GM19023 (cell line): ENCODE measurements at regions not wholly inside any gene's neighbourhood (a gene's known extent, or its start where the extent isn't known, plus 50 kb on each side); places are given as distances from the start of the nearest gene placed in this dataset.
"Not testable (repeated sequence)": the region's sequence is repeated elsewhere in the genome, so short reads cannot be mapped to it uniquely, and the experiment has no call there.

Source experiments
- ATAC-seq: cut with Tn5 transposase; IDR thresholded peaks from one replicate; pipeline ENCODE4 v1.9.1; 2021; ENCODE audit warnings: mild to moderate bottlenecking, moderate library complexity; ENCODE audit not compliant: unreplicated experiment

DNA sequence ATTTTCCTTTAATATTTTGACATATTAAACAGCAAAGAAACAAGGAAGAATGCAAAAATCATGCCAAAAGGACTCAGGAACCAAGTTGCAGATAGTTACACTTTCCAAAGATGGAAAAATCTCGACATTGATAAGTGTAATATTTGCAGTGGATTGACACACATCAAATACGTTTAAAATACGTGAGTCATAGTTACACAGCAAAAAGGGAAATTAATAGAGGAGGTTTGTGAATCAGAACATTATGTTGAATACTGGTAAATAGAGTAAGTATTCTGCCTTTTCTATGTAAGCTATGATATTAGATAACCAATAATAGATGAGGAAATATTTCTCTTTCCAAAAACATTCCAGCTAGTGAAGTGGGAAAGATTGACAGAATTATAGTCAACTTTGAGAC lies 1761.3 kb upstream of the IGFBP7 start:
- no peak for ATAC-seq

DNA sequence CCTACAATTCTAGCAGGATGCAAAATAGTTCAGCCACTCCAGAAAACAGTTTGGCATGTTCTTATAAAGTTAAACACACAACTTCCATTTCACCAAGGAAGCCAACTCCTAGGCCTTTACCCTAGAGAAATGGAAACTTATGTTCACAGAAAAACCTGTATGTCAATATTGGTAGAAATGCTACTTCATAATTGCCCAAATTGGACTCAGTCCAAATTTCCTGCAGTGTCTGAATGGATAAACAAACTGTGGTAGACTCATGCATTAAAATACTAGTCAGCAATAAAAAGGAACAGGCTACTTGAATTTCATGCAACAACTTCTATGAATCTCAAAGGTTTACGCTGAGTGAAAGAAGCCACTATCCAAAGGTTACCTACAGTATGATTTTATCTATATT lies 1738.8 kb upstream of the IGFBP7 start:
- no peak for ATAC-seq

DNA sequence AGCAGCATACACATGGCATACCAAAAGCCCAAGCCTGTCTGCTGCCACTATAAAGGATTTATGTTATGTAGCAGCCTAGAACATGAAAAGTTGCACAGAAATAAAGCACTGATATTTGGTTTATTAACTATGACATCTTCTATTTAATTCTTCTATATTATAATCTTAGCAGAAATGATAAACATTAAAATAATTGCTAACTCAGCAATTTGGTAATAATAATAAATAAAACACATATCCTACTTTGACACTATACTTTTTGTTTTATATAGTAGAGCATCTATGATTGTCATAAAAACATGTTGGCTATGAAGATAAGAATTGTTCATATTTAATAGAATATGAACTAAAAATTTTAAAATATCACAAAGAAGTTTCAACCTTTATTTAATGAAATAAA lies 1733.3 kb upstream of the IGFBP7 start:
- ATAC-seq = no peak

DNA sequence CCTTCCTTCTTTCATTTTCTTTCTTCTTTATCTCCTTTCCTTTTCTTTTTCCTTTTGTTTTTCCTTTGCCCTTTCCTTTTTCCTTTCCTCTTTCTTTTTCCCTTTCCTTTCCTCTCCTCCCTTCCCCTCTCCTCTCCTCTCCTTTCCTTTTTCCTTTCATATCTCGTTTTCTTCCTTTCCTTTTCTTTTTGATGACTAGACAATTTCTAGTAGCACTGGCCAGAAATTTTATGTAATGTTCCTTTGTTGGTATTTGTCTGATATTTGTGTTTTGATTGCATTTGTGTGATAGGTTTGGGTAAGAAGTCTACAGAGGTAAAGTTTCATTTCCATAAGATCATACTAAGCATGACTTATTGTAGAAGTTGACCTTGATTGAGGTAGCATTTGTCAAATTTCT lies 1722.9 kb upstream of the IGFBP7 start:
- ATAC-seq = no peak

DNA sequence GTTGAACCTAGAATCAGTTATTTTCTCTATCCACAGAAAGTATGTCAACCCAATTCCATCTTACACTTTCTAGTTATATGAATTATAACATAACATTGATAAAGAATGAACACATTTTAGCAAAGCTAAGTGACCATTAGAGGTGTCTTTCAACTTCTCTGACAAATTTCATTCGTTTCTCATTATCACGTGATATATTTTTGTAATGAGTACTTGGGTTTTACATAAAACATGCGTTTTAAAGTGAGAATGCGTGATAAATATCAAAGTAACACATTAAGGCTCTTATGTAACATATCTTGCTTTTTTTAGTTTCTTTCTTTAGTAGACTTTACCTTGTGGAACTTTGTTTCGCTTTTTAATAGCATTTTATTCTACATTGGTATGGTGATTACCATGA lies 1715.1 kb upstream of the IGFBP7 start:
- ATAC-seq = no peak

DNA sequence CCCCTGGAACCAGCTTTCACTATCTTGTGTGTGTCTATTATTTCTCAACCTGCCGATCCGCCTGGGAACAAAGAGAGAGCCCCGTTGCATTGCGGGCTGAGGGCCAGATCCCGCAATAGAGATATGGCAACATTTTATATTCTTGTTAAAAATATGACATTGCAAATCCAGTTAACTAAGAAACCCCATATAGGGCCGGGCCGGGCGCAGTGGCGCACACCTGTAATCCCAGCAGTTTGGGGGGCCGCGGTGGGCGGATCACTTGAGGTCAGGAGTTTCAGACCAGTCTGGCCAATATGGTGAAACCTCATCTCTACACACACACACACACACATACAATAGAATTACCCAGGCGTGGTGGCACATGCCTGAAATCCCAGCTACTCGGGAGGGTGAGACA lies 1708.4 kb upstream of the IGFBP7 start:
- not testable (repeated sequence) for ATAC-seq

DNA sequence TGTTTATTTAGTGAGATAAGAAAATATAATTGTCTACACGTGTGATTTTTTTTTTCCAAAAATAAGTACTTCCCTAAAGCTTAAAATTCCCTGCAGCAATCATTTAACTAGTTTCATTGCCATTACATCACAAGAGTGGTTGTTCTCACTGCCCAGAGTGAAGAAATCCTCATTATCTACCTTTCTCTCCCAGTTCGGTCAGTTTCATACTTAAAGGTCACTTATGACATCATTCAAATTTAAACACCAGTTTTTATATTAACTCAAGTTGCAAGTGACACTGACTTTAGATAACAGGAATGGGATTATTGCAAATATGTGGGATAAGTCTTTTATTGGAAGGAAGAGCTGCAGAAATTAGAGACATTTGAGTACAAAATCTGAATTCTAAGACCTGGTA lies 1699.8 kb upstream of the IGFBP7 start:
- no peak for ATAC-seq

DNA sequence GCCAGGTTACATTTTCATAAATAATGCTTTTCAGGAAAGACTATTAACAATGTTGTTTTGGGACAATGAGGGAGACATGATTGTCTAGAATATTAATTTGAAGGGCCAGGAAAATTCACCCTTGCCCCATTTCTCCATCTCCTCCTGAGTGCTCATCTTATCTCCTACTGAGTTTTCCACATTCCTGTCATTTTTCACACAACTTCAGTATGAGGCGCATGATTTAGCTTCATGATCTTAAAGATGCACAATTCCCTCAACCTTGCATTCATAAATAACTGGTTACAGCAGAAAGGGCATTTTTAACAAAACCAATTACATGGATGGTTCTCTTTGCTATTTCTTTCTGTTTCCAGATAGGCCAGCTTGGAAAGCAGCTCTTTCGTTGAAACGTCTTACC lies 1699.2 kb upstream of the IGFBP7 start:
- ATAC-seq = no peak

DNA sequence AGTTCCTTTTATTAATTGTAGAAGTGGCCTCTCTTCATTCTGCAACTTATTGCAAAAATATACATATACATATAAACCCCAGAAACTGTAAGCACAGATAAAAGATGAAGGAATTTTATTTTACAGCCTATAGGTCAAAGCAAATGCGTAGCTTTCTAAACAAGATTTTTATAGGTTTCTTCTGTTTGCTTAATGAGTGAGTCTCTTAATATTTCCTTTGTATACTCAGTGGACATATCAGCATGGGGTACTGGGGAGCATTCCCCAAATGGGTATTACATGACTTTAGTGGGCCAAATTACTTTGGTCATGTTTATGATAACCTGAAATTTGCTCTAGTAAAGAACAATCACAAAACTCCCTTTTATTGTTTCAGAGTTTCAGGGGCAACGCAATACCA lies 1698.6 kb upstream of the IGFBP7 start:
- no peak for ATAC-seq

DNA sequence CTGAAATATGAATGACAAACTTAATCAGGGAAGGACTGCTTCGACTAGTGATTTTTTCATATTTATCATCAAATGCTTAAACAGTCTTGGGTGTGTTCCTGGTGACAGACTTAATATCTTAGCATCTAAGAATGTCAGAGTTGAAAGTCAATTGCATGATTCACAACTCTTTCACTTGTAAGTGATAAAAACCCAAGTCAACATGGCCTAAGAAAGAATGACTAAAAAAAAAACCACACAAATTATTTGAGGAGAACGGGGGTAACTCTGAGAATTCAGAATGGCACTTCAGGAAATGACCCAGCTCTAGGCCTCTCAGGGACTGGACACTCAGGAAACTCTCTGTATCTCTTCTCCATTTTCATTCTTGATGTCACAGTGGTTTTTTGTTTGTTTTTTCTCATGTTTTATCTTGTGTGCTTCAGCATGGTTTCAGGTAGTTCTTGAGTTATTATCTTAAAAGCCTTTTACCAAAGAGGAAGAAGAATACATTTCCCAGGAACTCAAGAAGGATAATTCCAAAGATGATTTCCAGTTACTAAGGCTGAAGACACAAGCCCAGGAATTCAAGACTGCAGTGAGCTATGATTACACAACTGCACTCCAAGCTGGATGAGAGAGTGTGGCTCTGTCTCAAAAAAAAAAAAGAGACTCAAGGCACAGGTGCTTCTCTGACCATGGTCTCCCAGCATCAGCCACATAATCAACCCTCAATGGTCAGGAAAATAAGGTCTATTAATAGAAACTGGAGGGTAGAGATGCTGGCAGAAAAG lies 1697.8 kb upstream of the IGFBP7 start:
- no peak for ATAC-seq

DNA sequence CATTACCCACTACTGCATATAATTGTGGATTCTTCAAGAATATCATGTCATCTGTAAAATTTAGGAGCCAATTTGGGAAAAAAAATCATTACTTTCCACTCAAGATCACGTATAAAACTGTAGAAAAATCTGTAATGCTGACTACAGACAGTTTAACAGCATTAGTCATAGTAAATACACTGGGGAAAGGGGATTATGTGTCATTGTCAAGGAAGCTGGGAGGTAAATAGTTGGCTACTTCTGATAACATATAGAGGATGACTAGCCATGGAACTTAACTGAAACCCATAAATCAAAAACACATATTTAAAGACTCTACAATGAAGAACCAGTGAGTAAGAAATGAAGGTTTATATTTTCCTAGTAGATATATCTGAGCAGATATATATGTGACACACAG lies 1666.4 kb upstream of the IGFBP7 start:
- no peak for ATAC-seq

DNA sequence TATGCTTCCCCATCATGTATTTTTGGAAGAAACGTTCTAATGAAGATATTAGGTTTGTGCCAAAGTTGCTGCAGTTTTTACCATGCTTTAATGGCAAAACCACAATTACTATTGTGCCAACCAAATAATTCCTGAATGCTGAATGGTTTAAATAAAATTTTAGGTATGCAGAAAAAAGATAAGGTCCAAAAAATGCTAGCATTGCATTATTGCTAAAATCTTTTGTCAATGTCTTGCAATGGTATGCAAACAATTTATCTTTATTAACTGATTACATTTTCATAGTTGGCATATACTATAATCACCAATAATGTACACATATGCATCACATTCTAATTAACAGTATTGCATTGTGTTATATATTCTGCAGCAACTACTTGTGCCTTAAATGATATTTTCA lies 1657.4 kb upstream of the IGFBP7 start:
- ATAC-seq = no peak

DNA sequence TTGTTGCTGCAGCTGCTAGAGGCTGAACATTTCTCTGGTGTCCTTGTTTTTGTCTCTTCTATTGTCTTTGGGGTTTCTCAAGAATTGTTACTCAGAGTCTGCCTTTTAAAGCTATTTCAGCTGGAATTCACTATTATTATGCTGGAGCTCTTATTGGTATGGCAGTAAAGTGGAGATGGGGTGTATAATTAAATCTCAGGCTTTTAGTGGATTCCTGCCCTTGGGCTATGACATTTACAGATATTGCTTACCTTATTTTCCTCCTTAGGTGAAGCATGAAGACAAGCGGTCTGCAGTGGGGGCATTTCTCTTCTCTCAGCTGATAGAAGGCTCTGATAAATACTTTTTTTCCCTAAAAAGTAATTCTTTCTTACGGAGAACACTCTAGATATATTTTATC lies 1656.6 kb upstream of the IGFBP7 start:
- ATAC-seq = no peak

DNA sequence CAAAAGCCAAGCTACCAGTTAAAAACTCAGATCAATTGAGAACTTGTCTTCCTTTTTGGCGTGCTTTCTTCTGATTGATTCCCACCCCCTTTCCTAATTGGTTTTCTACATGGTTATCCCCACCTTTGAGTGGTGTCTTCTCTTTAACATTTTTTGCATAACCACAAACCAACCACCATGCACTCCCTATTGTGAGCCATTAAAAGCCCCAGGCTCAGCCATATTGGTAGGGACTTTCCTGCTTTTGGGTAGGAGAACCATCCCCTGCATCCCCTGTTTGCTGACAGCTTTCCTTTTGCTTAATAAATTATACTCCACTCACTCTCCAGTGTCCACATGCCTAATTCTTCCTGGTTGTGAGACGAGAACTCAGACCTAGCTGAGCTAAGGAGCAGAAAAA lies 1651.4 kb upstream of the IGFBP7 start:
- no peak for ATAC-seq

DNA sequence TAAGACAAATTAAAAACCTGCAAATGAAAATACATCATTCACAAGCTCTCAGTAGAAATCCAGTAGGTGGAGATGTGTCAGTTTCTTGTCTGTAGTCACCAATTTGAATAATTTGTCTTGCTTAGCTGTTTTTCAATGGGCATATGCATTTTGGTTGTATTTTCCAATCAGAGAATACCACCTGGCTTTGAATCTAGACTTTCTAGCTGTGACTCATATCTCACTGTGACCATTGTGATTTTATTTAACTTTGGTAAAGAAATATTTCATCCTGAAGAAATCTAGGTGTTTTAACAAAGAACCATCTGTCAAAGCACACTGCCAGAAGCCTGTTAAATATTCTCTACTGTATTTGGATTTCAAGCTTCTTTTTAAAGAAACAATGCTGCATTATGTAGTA lies 1650.6 kb upstream of the IGFBP7 start:
- no peak for ATAC-seq

DNA sequence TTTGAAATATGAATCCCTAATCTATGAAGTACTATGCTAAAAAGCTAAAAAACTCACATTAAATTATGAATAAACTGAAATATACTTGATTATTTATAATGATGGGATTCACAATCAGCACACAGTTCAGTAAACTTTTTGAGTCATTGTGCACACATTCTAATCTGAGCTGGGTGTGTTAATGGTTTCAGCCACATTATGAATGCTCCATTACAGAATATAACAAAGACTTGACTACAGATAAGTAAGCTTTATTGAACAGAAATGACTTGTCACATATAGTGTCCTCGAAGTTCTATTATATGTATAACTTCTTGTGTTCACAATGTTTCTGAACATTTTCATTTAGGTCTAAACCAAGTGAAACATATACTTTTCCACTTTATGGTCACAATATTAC lies 1649.9 kb upstream of the IGFBP7 start:
- ATAC-seq = no peak

DNA sequence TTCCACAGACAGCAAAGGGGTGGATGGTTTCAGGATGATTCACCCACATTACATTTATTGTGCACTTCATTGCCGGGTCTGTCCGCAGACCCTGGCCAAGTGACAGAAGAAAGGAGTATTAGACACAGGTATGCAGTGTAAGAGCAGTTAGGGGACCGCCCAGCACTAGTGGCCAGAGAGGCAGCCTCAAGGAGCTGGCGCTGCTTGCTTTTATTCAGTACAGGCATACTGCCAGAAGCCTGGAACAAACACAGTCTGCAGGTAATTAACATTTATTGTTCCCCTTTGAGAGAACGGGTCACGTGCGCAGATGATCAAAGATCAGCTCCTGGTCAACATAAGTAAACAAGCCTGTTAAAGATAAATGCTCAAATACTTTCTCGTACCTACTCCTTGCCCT lies 1639.0 kb upstream of the IGFBP7 start:
- no peak for ATAC-seq

DNA sequence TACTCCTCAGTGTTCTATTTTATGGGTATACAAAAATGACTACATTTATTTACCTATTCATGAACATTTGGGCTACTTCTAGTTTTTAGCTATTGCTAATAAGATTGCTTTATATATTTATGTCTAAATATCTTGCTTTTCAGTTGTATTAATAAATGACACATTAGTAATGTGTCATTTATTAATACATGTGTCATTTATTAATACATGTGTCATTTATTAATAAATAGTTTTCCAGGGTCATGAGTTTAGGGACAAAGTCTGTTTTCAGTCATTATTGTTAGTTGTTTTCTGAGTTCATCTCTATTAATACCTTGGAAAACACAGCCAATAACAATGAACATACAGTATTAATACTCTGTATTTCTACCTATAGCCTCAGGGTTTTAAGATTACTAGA lies 1630.7 kb upstream of the IGFBP7 start:
- no peak for ATAC-seq

DNA sequence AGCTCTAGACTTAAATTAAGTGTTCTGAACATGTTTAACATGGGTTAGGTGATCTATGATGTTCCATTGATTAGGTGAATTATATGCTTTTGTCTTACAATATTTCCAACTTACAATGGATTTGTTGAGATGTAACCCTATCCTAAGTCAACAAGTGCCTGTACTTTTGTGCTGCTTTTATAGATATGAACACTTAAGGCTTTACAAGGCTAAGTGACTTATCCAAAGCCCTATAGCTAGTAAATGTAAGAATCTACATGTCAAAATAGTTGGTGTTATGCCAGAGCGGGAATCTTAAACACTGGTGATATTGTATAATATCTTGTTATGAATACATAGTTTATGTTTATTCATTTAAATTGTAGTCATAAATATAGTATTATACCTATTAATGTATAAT lies 1629.1 kb upstream of the IGFBP7 start:
- no peak for ATAC-seq

DNA sequence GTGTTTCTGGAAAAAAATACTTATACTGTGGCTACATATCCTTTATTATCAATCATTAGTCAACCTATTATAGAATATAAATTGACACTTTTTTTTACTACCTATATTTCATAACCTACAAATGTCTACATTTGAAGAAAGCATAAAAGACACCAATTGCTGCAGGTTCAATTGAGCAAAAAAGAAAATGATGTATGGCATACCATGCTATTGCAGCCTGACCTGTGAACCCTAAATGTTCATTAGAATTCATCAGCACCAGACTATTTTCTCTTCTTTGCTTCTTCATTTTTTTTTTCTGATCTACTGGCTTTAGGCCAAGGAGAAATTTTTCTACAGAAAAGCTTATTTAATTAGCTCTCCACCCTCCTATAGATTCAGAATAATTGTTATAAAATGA lies 1628.2 kb upstream of the IGFBP7 start:
- no peak for ATAC-seq

DNA sequence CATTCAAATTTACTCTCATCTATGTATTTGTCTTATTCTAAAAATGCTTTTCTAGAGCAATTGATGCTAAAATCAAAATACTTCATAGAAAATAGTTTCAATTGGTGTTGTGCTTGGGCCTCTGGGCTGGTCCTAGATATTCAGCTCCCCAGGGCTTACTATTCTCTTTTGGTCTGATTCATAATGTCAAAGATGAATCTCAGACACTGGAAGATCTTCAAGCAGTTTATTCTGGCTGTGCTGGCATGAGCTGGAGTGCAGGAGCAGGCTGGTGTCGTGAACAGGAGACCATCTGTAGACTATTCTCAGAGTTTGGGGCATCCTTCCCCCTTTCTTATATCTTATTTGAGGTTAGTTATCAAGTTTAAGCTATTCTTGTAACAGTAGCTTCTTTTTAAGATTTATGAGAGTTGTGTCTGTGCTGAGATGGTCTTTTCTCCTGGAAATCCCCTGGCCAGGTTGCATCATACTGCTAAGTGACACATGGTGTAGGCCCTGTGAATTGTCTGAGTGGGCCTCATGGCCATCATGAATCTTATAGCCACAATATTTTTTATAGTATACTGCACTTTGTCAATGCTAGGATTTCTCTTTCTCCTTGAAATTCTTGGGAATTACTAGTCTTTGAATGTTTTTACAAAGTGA lies 1624.0 kb upstream of the IGFBP7 start:
- ATAC-seq = peak; percentile 63

DNA sequence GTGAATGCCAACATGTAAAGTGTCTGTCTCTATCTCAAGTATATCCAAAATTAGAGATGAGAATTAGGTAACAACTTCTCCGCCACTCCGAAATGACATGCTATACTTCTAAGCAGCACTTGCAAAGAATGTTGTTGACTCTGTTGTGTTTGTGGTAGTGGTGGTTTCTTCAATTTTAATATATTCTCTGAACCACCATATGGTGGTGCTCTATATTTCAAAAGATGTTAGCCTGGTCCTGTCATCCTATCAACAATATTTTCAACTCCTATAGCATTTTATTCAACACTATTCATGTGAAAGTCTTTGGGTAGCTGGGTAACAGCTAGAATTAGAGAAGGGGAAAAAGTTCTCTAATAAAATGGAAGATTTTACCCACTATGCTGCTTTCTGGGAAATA lies 1622.8 kb upstream of the IGFBP7 start:
- ATAC-seq = no peak

DNA sequence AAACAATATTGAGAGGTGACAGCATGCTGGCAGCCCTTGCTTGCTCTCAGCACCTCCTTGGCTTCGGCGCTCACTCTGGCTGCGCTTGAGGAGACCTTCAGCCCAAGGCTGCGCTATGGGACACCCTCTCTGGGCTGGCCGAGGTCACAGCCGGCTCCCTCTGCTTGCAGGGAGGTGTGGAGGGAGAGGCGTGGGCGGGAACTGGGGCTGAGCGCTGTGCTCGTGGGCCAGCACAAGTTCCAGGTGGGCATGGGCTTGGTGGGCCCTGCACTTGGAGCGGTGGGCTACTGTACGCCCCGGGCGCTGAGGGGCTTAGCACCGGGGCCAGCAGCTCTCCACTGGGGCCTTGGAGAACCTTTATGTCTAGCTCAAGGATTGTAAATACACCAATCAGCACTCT lies 1613.8 kb upstream of the IGFBP7 start:
- ATAC-seq = no peak
